D721Med (cell line): ENCODE measurements at regions not wholly inside any gene's neighbourhood (a gene's known extent, or its start where the extent isn't known, plus 50 kb on each side); places are given as distances from the start of the nearest gene placed in this dataset.

Experiments used
- DNase-seq: peaks from one replicate; pipeline ENCODE4 v3.0.0; 2011; ENCODE audit warnings: low spot score; ENCODE audit not compliant: insufficient read length
- FAIRE-seq: peaks from 2 replicates; lab custom pipeline; 2011; peaks lifted over from hg19 to GRCh38; lab: Jason Lieb, UNC
- CTCF ChIP-seq: IDR thresholded peaks from 2 replicates; pipeline ENCODE4 v1.5.1; 2012; ENCODE audit warnings: mild to moderate bottlenecking, control low read depth; ENCODE audit not compliant: insufficient read depth; ENCODE audit errors: missing control alignments

GRCh38 chr15:70226337-70226980, 128.7 kb upstream of the TLE3 start:
- no peak for DNase-seq
- FAIRE-seq, result no peak
- no peak for TF ChIP-seq CTCF

GRCh38 chr15:70225416-70225815, 127.7 kb upstream of the TLE3 start:
- DNase-seq, result no peak
- no peak for TF ChIP-seq CTCF
- no peak for FAIRE-seq

GRCh38 chr15:70222606-70223005, 124.9 kb upstream of the TLE3 start:
- DNase-seq (no peak), FAIRE-seq (no peak)
- no peak for TF ChIP-seq CTCF

GRCh38 chr15:70220490-70221096, 122.9 kb upstream of the TLE3 start:
- no peak for TF ChIP-seq CTCF
- DNase-seq, result no peak
- FAIRE-seq, result no peak

- TF ChIP-seq CTCF, result no peak
- FAIRE-seq, result no peak
Measured at GRCh38 chr15:70219966-70220365, 122.2 kb upstream of the TLE3 start.

DNA sequence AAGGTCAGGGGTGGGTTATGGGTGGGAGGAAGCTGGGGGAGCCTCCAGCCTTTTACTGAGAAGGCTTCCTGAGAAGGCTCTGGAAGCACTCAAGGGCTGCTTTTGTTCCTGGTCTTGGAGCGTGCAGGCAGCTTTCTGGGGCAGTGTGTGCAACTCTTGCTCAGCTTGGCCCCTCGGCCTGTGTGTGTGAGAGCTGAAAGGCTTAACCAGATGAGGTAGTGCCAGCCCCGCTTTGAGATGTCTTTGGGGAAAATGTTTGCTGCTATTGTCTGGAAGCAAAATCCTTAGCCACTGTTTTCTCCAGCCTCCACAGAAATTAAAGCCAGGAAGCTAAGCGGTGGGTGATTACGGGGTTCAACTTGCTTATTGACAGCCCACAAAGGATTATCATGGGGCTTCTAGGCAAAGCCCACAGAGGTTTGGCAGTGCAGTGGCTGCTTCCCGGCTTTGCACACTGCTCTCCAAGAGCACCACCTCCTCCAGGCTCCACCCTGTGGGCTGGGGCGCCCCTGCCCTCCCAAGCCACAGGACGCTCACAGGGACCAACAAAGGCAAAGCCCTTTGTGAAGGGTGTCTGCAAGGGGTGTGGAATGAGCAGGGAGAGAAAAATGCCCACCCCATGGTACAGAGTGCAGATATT, 121.7 kb upstream of the TLE3 start:
- TF ChIP-seq CTCF, result no peak
- no peak for FAIRE-seq
- DNase-seq, result no peak

More at GRCh38 chr15:70219966-70220365, 122.2 kb upstream of the TLE3 start:
- no peak for DNase-seq
